GM21515 (cell line): ENCODE measurements at regions not wholly inside any gene's neighbourhood (a gene's known extent, or its start where the extent isn't known, plus 50 kb on each side); places are given as distances from the start of the nearest gene placed in this dataset.

Experiments
- ATAC-seq: cut with Tn5 transposase; IDR thresholded peaks from one replicate; pipeline ENCODE4 v1.9.1; 2021; ENCODE audit not compliant: unreplicated experiment

DNA sequence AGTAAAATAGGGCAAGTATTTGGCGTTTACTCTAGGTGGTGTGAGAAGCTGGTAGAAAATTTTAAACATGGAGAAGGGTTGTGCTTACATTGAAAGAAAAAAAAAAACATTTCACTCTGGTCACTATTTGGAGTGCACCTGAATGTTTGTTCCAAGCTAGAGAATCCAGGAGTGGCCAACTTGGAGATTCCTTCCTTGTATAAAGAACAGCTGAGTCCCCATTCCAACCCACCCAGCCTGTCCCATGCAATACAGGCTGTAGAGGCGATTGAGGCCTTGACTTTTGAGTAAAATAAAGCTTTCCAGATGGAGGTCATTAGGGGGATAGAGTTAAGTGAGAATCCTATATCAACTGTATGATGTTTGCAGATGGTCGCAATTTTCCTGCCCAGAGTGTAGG lies 203.8 kb upstream of the SYT4 start:
- no peak for ATAC-seq

DNA sequence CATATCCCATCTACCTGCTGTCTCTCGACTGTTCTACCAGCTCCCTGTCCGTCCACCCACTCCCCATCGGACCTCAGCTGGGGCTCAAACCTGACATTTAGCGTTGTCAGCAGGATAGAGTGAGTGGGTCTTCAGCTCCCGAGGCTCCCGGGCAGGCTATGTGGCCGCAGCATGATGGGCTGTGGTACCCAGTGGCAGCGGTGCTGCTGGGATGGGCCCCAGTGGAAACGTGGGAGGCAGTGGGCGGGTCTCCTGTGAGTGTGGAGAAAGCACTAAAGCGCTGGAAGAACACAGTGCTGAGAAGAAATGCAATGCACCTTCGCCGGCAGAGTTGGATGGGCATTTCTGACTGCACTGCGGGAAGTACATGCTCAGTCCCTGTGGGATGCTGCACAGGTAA lies 204.8 kb upstream of the SYT4 start:
- no peak for ATAC-seq

DNA sequence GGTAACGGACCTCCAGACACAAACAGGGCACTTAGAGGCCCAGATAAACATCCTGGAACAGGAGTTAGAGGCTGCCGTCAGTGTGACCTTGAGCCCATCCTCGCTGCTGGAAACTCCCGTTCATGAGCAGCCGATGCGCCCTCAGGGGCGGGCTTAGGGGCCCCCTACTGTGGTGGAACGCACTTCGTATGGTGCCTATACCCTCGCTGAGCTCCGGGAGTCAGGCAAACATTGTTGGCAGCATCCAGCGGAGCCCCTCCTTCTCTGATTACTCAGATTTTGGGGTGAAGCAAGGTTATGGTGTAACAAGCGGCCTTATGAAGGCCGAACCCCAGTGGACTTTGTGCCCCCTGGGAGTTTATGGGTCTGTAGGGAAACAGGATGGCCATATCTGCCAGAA lies 205.3 kb upstream of the SYT4 start:
- ATAC-seq, result no peak

DNA sequence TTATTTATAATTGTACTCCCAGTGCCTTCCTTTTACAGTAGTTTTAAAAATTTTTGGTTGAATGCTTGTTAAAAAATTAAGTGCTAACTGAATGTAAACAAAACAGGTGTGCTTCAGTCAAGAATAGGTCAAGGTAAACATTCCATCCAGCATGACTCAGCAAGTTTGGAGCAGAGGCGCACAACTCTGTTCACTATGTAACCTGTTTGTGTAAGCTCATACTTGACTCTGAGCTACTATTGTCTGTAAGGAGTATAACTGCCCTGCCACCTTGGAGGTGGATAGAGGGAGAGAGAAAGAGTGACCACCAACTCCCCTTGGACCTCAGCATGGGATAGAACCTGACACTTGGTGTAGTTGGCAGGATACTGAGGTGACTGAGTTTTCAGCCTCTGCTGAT lies 207.4 kb upstream of the SYT4 start:
- ATAC-seq, result no peak

DNA sequence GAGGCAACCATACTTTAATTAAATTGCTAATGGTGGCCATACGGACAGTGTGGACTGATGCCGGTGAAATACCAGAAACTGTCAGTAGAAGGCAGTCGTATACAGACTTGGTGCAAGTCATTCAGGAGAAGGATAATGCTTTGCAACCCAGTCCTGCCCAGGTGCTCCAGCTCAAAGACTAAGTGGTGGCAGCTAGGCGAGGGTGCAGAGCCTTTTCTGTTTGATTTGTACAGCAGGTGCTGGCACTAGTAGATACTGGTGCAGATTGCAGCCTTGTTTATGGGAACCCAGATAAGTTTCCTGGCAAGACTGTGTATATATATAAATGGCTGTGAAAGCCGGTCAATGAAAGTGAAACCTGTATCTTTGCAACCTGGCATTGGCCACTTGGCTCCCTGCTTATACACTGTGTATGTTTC lies 208.3 kb upstream of the SYT4 start:
- no peak for ATAC-seq

DNA sequence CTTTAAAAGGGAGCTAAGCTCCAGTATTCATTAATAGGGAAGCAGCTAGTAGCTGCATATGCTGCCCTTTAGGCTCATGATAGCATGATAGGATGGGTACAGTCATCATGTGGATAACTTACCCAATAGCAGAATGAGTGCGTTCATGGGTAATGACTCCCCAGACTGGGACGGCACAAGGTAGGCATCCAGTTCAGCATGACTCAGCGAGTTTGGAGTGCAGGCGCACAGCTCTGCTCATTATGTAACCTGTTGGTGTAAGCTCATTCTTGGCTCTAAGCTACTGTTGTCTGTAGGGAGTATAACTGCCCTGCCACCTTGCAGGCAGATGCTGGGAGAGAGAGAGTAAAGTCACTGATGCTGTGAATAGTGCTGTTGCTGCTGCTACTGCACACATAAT lies 209.2 kb upstream of the SYT4 start:
- ATAC-seq, result no peak

DNA sequence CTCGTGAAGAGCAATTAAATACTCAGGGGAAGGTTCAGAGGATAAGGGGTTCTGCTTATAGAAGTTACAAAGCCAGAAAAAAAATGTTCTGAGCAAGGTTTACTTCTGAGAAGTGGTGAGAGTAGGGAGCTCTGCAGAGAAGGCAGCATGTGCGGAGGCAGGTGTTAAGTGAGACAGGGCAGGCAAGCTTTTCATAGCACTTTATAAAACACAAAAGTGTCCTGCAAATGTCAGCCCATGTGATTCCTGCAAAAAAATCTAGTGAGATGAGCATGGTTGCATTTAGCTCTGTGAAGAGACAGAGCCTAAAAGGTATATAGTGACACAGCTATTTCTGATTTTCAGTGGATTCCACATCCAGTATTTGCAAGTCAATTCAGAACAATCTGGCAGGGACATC lies 223.8 kb upstream of the SYT4 start:
- ATAC-seq, result no peak

DNA sequence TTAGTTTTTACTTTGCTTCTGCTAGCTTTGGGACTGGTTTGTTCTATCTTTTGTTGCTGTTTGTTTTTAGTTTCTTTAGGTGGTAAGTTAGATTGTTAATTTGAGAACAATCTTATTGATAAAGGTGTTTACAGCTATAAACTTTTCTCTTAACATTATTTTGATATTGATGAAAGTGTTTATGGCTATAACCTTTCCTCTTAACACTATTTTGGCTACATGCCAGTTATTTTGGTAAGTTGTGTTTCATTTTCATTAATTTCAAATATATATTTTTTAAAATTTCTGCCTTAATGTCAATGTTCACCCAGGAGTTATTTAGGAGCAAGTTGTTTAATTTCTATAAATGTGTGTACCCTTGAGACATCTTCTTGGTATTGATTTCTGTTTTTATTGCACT lies 229.6 kb upstream of the SYT4 start:
- ATAC-seq, result no peak

DNA sequence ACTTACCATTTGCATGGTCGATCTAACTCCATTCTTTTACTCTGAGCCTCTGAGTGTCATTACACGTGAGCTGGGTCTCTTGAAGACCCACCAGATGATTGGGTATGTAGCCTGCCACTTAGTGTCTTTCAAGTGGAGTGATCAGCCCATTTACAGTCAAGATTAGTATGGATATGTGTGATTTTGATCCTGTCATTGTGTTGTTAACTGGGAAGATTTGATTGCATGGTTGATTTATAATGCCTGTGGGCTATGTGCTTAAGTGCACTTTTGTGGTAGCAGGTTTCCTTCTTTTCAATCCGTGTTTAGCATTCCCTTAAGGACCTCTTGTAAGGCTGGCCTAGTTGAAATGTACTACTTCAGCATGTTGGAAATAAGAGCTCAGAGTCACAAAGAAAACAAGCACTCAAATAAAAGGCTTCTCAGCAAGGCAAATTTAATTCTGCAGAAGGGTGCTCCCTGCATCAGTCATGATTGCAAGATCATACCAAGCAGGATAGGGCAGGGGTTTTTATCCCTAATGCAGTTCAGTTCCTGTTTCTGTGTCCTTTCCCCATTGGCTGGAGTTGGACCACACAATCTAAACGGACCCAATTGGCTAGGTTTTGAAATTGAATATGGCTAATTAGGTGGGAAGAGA lies 230.7 kb upstream of the SYT4 start:
- no peak for ATAC-seq

DNA sequence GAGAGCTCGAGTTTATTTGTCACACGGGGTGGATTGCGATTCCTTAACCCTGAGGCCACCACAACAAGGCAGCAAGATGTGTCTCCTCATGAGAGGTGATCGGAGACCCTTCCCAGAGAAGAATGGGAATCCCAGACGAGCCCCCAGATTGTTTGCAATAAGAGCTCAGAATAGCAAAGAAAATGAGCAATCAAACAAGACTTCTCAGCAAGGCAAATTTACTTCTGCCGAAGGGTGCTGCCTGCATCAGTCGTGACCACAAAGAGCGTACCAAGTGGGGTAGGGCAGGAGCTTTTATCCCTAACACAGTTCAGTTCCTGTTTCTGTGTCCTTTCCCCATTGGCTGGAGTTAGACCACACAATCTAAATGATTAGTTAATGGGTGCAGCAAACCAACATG lies 237.5 kb upstream of the SYT4 start:
- ATAC-seq, result no peak

DNA sequence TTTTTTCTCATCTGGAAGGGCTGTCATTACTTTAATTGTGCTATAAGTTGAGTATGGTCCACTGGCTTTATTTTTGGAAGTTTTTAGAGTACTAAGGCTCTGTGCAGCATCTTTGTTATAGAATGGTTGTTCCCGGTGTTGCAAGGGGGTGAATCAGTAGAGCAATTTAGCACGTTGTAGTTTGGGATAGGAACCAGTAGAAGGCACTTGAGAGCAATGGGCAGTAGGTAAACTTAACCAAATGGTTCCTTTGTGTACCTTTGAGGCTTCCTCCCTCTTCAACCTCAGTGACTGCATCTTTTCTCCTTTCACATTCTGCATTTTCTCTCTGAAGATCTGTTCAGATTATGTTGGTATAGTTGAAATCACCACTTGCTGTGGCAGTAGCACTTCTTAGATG lies 238.2 kb upstream of the SYT4 start:
- no peak for ATAC-seq

DNA sequence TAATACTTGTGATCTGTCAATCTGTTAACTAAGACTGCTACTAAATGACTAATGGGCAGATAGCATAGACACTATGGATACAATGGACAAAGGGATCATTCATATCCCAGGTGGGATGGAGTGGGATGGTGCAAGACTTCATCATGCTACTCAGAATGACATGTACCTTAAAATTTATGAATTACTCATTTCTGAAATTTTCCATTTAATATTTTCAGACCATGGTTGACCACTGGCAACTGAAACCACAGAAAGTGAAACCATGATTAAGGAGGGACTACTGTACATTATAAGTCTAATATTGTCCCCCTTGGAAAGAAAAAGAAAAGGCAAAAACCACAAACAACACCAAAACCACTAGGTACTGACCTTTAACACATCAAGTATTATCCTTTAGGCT lies 247.0 kb upstream of the SYT4 start:
- no peak for ATAC-seq

DNA sequence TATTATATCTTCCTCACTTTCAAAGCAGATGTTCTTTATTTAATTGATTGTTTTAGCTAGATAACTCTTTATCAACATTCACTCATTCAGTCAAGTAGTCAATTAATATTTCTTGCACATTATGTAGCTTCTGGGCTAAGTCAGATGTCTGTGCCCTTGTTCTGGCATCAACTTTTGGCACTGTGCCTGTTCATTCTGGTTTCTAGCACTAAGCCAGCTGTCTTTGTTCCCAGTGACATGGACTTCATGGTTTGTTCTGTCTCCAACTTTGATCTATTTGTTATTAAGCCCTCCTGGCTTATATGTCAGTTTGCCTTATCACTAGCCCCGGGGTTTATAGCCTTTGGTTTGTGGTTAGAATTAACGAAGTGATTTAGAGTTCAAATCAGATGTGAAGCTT lies 247.9 kb upstream of the SYT4 start:
- no peak for ATAC-seq

DNA sequence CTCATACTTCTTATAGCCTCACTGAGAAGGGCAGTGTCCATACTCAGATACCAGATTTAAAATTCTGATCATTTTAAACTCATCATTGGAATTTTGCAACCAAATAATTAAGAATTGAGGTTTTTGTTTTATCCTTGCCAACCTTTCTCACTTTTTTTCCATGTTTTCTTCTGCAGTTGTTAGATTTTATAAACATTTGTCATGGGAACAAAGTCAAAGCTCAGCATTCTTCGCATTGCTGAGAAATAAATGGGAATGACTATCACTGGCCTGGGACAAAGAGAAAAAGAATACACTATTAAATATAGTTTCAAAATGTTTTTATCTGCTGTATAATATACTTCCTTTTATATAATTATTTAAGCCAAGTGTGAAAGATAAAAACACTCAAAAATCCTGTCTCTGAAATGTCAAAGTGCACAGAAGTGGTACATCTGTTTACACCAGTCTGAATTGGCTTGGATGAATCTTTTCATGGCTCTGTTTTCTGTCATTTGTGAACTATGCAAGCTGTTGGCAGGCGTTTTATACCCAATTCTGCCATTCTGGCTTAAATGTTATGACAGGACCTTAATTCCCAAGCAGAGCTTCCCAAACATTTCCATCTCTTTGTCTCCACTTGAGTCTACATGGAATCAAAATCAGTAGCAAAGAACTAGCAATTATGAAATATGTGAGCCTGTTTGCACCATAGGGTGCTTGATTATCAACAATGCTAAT lies 249.3 kb upstream of the SYT4 start:
- ATAC-seq, result no peak

DNA sequence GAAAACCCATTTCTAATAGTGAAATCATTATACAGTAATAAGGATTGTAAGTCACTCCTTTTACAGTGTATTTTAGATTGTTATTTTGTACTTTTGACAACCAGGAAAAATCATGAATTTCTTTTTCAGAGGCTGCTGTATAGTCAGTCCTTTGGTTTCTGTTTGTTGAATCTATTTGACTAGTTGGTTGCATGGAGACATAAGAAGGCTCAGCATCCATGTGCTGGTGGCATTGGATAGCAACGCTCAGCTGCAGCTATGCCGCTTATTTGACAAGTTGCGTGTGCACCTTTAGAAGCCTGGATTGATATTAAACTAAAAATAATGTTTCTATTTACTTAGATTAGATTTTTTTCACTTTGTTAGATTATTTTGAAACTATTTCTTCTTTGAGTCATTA lies 254.1 kb upstream of the SYT4 start:
- ATAC-seq, result no peak

DNA sequence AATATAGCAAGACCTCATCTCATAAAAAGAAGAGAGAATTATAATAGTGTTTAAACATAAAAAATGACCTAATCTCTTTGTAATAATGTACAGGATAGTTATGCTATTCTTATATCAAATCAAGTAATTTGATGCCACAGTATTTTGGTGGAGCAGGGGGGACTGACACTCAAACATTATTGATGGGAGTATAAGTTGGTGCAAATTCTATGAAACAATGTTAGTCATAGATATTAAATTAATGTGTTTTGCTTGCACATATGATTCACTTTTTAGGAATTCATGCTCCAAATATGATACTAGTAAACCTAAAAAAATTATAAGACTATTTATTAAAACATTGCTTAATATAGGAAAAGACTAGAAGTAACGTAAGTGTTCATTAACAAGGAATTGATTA lies 256.1 kb upstream of the SYT4 start:
- no peak for ATAC-seq

DNA sequence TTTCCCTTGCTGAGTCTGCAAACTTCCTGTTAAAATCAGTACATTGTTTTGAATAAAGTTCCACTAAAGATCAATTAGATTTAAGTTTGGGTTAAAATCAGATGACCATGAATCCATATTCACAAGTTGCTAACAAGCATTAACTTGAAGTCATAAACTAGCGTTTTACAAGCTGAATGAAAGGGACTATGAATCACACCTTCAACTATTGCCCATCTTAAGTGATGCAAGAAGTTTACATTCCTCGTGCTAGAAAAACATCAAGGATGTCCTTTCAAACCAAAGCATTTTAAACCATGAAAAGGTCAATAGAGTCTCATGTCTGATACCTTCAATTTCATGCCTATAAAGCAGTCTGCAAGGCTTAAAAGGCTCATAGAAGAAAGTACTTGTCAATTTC lies 257.2 kb upstream of the SYT4 start:
- no peak for ATAC-seq

DNA sequence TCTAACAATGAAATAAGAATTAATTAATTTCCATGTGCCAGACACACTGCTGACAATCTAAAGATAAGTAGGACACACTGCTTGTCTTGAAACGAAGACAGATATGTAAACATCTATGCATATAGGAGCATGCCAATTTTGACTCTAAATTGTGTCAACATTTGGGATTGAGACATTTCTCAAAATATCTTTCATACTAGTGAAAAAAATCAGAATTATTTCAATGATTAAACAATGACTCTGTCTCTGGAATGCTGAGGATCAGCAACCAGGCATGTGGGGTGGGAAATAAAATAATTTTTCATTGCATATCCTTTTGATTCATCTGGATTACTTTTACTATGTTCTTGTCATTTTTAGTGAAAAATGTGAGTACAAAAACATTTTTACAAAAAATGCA lies 262.6 kb upstream of the SYT4 start:
- no peak for ATAC-seq

DNA sequence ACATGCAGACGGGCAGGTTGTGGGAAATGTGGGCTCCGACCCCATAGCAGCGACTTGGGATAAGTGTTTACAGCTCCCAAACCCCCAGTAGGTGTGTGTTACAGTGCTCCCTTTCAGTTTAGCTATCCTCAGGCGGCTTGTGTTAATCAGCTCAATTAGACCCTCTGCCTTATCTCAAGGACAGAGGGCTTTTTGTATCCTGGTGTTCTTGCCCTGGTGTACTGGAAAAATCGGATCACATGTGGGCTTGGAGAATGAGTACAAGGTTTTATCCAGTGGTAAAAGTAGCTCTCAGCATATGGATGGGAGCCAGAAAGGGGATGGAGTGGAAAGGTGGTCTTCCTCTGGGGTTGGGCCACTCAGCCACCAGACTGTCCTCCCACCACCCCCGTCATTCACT lies 264.7 kb upstream of the SYT4 start:
- ATAC-seq, result no peak

DNA sequence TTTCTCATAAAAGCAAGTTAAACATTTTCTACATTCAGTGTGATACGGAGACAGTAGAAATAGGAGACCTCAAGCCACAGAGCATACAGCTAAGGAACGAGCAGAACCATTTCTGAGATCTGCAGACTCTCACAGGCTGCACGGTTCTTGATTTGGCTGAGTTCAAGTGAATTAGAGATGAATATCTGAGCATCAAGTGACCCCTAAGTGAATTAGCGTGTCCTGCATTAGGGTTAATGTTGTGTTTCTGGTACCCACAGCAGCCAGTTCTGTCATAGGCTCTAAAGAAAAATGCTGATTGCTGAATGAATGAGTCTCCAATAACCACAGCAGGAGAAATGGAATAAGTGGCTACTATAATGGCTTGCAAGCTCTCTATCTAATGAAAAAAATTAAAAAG lies 265.9 kb upstream of the SYT4 start:
- no peak for ATAC-seq

DNA sequence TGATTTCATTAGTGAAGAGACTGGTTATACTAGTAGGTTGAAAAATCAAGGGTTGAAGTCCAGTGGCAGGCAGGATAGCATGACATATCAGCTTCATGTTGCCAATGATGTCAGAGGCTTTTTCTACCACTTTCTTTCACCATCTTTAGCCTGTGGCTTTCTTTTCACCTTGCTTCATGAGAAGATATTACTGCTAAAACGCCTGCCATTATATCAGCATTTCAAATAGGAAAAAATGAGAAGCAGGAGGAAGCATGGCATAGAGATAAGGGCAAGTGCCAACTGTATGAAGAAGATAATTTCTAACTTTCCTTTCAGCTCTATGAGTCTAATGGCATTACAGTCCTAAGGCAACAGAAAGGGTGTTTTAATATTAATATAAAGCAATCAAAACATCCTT lies 270.2 kb upstream of the SYT4 start:
- no peak for ATAC-seq

DNA sequence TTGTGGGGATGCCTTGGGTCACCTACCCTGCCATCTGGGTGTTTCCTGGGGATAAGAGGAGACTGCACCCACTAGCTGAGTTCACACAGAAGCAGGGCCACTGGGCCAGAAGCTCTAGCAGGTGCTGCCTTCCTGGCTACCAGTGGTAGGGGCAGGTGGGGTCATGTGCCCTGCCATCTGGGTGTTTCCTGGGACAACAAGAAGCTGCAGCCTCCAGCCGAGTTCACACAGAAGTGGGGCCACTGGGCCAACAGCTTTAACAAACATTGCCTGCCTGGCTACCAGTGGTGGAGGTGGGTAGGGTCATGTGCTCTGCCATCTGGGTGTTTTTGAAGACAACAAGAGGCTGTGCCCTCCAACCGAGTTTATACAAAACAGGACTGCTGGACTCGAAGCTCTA lies 282.2 kb upstream of the SYT4 start:
- no peak for ATAC-seq

DNA sequence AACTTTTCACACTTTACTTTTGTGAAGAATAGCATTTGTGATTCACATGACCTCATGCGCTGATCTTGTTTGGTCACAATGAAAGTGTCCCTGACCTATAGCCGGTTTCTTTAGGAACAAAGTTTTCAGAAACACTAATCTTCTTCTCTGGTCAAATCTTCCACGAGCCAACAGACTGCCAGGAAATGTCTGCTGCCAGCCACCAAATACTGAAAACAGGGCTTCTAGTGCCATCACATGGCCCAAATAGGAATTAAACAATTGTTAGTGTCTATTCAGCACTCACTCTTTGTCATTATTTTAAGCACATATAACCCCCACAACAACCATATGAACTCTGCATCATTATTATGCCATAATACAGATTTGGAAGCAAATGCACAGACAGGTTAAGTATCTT lies 286.5 kb upstream of the SYT4 start:
- no peak for ATAC-seq
